ENCODE measurements at regions not wholly inside any gene's neighbourhood (a gene's known extent, or its start where the extent isn't known, plus 50 kb on each side); places are given as distances from the start of the nearest gene placed in this dataset.
A peak's percentile ranks its signal among the peaks of the same experiment; 100 is the strongest.

DNA sequence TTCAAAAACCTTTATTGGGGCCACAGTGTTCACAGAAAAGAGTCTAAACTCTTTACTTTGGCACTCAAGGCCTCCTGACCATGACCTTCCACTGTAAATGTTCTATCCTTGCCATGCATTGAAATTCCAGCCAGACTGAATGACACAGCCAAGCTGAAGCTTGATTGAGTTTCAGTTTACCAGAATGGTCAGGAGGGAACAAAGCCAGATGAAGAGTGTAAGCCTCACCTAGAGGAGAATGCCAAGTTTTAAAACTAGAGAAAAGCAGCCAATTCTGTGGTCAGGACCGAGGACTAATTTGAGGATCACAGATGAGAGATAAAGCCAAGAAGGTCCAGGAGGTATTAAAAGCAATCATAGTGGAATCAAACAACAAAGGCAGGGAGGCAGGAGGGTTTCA lies 215.3 kb downstream of the KCNA4 start:
- no peak overlapping the region for H3K14ac ChIP-seq (ENCODE audit: low read length)
- no peaks in the 10 kb centered on the region for H3K36me3 ChIP-seq (ENCODE audit: control insufficient read depth in 1 of 2, insufficient read depth in 2 of 2, low read length in 2 of 2)
- no peak for DNase-seq
- no peaks in the 10 kb centered on the region for H3K79me1 ChIP-seq (ENCODE audit: low read length)
- H4K91ac ChIP-seq (ENCODE audit: low read depth, low read length) = no peak overlapping the region
- no peak overlapping the region for H3K18ac ChIP-seq (ENCODE audit: low read length)
- H2BK12ac ChIP-seq (ENCODE audit: low read length) = no peak overlapping the region
- no peaks in the 10 kb centered on the region for H3K9me3 ChIP-seq (ENCODE audit: insufficient read depth, low read depth, low read length)
- H4K12ac ChIP-seq (ENCODE audit: low read depth, low read length) = no peak overlapping the region
- H3K27ac ChIP-seq (ENCODE audit: low read depth, low read length) = no peak overlapping the region
- H3K4me2 ChIP-seq (ENCODE audit: low read length) = peak overlapping the region; percentile 23
- no peak overlapping the region for H2AFZ ChIP-seq (ENCODE audit: insufficient read depth, low read length, poor library complexity)
- H2BK5ac ChIP-seq (ENCODE audit: low read depth, low read length, poor library complexity) = no peak overlapping the region
- H3K27me3 ChIP-seq (ENCODE audit: insufficient read depth, low read length) = no peaks in the 10 kb centered on the region
- H3K4me3 ChIP-seq (ENCODE audit: low read depth, low read length) = no peak overlapping the region
- no peak overlapping the region for H4K8ac ChIP-seq (ENCODE audit: low read depth, low read length)
- H3K79me2 ChIP-seq (ENCODE audit: control insufficient read depth, insufficient read depth, low read length, poor library complexity) = no peaks in the 10 kb centered on the region
- H3K9ac ChIP-seq (ENCODE audit: low read length) = no peak overlapping the region
- H3K4ac ChIP-seq (ENCODE audit: low read depth, low read length) = no peak overlapping the region
- no peak overlapping the region for H3K23ac ChIP-seq (ENCODE audit: low read length)
- H2AK5ac ChIP-seq (ENCODE audit: low read length) = no peak overlapping the region
- H3K4me1 ChIP-seq (ENCODE audit: control insufficient read depth in 1 of 2, insufficient read depth in 2 of 2, low read length in 2 of 2) = no peaks in the 10 kb centered on the region
- no CpG with 5 or more reads among the region's 1 CpG for WGBS (ENCODE audit: extremely low coverage, insufficient coverage, insufficient read length)
- H2BK120ac ChIP-seq (ENCODE audit: insufficient read depth, low read length, poor library complexity) = no peak overlapping the region

DNA sequence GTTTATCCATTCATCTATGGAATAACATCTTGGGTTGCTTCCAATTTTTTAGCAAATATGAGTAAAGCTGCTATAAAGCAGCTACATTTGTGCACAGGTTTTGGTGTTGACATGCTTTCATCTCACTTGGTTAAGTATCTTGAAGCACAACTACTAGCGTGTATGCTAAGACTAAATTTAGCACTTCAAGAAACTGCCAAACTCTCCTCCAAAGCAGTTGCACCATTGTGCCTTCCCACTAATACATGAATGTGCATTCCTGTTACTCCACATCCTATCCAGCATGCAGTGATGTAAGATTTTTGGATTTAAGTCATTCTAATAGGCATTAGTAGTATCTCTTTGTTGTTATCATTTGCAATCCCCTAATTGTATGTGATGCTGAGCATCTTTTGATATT lies 230.7 kb downstream of the KCNA4 start:
- Histone ChIP-seq H3K4me3 (ENCODE audit: low read depth, low read length) (no peak overlapping the region), H2BK5ac (ENCODE audit: low read depth, low read length, poor library complexity) (no peak overlapping the region), H4K8ac (ENCODE audit: low read depth, low read length) (no peak overlapping the region), H3K9me3 (ENCODE audit: insufficient read depth, low read depth, low read length) (no peaks in the 10 kb centered on the region), H3K27ac (ENCODE audit: low read depth, low read length) (no peak overlapping the region), H3K79me1 (ENCODE audit: low read length) (no peaks in the 10 kb centered on the region), H3K4me1 (ENCODE audit: control insufficient read depth in 1 of 2, insufficient read depth in 2 of 2, low read length in 2 of 2) (no peaks in the 10 kb centered on the region), H2AK5ac (ENCODE audit: low read length) (no peak overlapping the region), H2BK120ac (ENCODE audit: insufficient read depth, low read length, poor library complexity) (no peak overlapping the region), H2AFZ (ENCODE audit: insufficient read depth, low read length, poor library complexity) (no peak overlapping the region), H3K36me3 (ENCODE audit: control insufficient read depth in 1 of 2, insufficient read depth in 2 of 2, low read length in 2 of 2) (no peaks in the 10 kb centered on the region), H3K23ac (ENCODE audit: low read length) (no peak overlapping the region), H3K27me3 (ENCODE audit: insufficient read depth, low read length) (no peaks in the 10 kb centered on the region), H3K18ac (ENCODE audit: low read length) (no peak overlapping the region), H3K9ac (ENCODE audit: low read length) (no peak overlapping the region), H3K4me2 (ENCODE audit: low read length) (no peak overlapping the region), H4K12ac (ENCODE audit: low read depth, low read length) (no peak overlapping the region), H4K91ac (ENCODE audit: low read depth, low read length) (no peak overlapping the region), H3K79me2 (ENCODE audit: control insufficient read depth, insufficient read depth, low read length, poor library complexity) (no peaks in the 10 kb centered on the region), H2BK12ac (ENCODE audit: low read length) (no peak overlapping the region), H3K14ac (ENCODE audit: low read length) (no peak overlapping the region), H3K4ac (ENCODE audit: low read depth, low read length) (no peak overlapping the region)
- WGBS (ENCODE audit: extremely low coverage, insufficient coverage, insufficient read length) = no CpG with 5 or more reads among the region's 1 CpG
- no peak for DNase-seq

GRCh38 chr11:29783506-29783905 lies 233.3 kb downstream of the KCNA4 start:
- Histone ChIP-seq H3K4me1 (ENCODE audit: control insufficient read depth in 1 of 2, insufficient read depth in 2 of 2, low read length in 2 of 2) (peaks cover 8 to 9% of the 10 kb centered on the region in 2 experiments), H2AK5ac (ENCODE audit: low read length) (no peak overlapping the region), H3K4ac (ENCODE audit: low read depth, low read length) (no peak overlapping the region), H2BK5ac (ENCODE audit: low read depth, low read length, poor library complexity) (no peak overlapping the region), H3K23ac (ENCODE audit: low read length) (no peak overlapping the region), H3K27ac (ENCODE audit: low read depth, low read length) (no peak overlapping the region), H3K9me3 (ENCODE audit: insufficient read depth, low read depth, low read length) (no peaks in the 10 kb centered on the region), H3K18ac (ENCODE audit: low read length) (no peak overlapping the region), H3K14ac (ENCODE audit: low read length) (no peak overlapping the region), H4K8ac (ENCODE audit: low read depth, low read length) (no peak overlapping the region), H3K36me3 (ENCODE audit: control insufficient read depth in 1 of 2, insufficient read depth in 2 of 2, low read length in 2 of 2) (no peaks in the 10 kb centered on the region), H3K4me2 (ENCODE audit: low read length) (no peak overlapping the region), H2BK120ac (ENCODE audit: insufficient read depth, low read length, poor library complexity) (no peak overlapping the region), H3K79me1 (ENCODE audit: low read length) (no peaks in the 10 kb centered on the region), H2BK12ac (ENCODE audit: low read length) (no peak overlapping the region), H3K9ac (ENCODE audit: low read length) (no peak overlapping the region), H4K12ac (ENCODE audit: low read depth, low read length) (no peak overlapping the region), H2AFZ (ENCODE audit: insufficient read depth, low read length, poor library complexity) (no peak overlapping the region), H3K4me3 (ENCODE audit: low read depth, low read length) (no peak overlapping the region), H3K79me2 (ENCODE audit: control insufficient read depth, insufficient read depth, low read length, poor library complexity) (no peaks in the 10 kb centered on the region), H3K27me3 (ENCODE audit: insufficient read depth, low read length) (no peaks in the 10 kb centered on the region), H4K91ac (ENCODE audit: low read depth, low read length) (no peak overlapping the region)
- no CpG with 5 or more reads among the region's 1 CpG for WGBS (ENCODE audit: extremely low coverage, insufficient coverage, insufficient read length)
- DNase-seq = no peak

DNA sequence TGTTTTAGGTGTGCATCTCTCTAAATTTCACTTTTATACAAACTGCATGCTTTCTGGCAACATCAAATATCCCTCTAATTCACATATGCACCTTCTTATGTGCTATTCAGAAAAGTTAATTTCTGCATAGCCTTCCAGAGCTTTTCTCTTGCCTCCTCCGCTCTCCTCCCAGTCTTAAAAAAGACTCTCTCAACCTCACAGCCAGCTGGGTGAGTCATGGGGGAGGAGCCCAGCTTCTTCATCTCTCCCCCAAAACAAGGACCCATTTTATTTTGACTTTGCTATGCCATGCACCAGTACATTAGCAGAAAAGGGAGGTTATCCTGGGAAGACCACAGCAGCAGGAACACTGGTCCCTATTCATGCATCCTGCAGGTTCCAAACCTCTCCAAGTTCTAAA lies 234.4 kb downstream of the KCNA4 start:
- no peaks in the 10 kb centered on the region for H3K79me1 ChIP-seq (ENCODE audit: low read length)
- no peak overlapping the region for H3K9ac ChIP-seq (ENCODE audit: low read length)
- WGBS (ENCODE audit: extremely low coverage, insufficient coverage, insufficient read length) = no CpG with 5 or more reads among the region's 1 CpG
- no peak overlapping the region for H2BK5ac ChIP-seq (ENCODE audit: low read depth, low read length, poor library complexity)
- H2AK5ac ChIP-seq (ENCODE audit: low read length) = no peak overlapping the region
- H3K4ac ChIP-seq (ENCODE audit: low read depth, low read length) = no peak overlapping the region
- H3K4me1 ChIP-seq (ENCODE audit: control insufficient read depth in 1 of 2, insufficient read depth in 2 of 2, low read length in 2 of 2) = peaks cover 8 to 9% of the 10 kb centered on the region in 2 experiments
- no peak overlapping the region for H2AFZ ChIP-seq (ENCODE audit: insufficient read depth, low read length, poor library complexity)
- H4K91ac ChIP-seq (ENCODE audit: low read depth, low read length) = no peak overlapping the region
- H4K12ac ChIP-seq (ENCODE audit: low read depth, low read length) = no peak overlapping the region
- no peak overlapping the region for H4K8ac ChIP-seq (ENCODE audit: low read depth, low read length)
- H2BK120ac ChIP-seq (ENCODE audit: insufficient read depth, low read length, poor library complexity) = no peak overlapping the region
- H3K4me3 ChIP-seq (ENCODE audit: low read depth, low read length) = no peak overlapping the region
- H3K36me3 ChIP-seq (ENCODE audit: control insufficient read depth in 1 of 2, insufficient read depth in 2 of 2, low read length in 2 of 2) = no peaks in the 10 kb centered on the region
- H3K23ac ChIP-seq (ENCODE audit: low read length) = no peak overlapping the region
- no peak for DNase-seq
- no peak overlapping the region for H3K4me2 ChIP-seq (ENCODE audit: low read length)
- no peaks in the 10 kb centered on the region for H3K9me3 ChIP-seq (ENCODE audit: insufficient read depth, low read depth, low read length)
- no peak overlapping the region for H2BK12ac ChIP-seq (ENCODE audit: low read length)
- no peak overlapping the region for H3K14ac ChIP-seq (ENCODE audit: low read length)
- no peak overlapping the region for H3K27ac ChIP-seq (ENCODE audit: low read depth, low read length)
- H3K27me3 ChIP-seq (ENCODE audit: insufficient read depth, low read length) = no peaks in the 10 kb centered on the region
- H3K18ac ChIP-seq (ENCODE audit: low read length) = no peak overlapping the region
- H3K79me2 ChIP-seq (ENCODE audit: control insufficient read depth, insufficient read depth, low read length, poor library complexity) = no peaks in the 10 kb centered on the region

Measured in trophoblast cell (in vitro differentiated cells and primary cell).